AG08395 (cell line): ENCODE measurements at regions not wholly inside any gene's neighbourhood (a gene's known extent, or its start where the extent isn't known, plus 50 kb on each side); places are given as distances from the start of the nearest gene placed in this dataset.
"Not testable (repeated sequence)": the region's sequence is repeated elsewhere in the genome, so short reads cannot be mapped to it uniquely, and the experiment has no call there.

Experiments
- DNase-seq: peaks from one replicate; pipeline ENCODE4 v3.0.0; 2012; ENCODE audit warnings: mixed read lengths, low spot score

- DNase-seq = not testable (repeated sequence)
These were observed 150.2 kb downstream of the SEC14L1 start for GRCh38 chr17:77290759-77291558.

GRCh38 chr17:77291591-77292386 is 151.0 kb downstream of the SEC14L1 start:
- no peak for DNase-seq

GRCh38 chr17:77294761-77295160 is 154.0 kb downstream of the SEC14L1 start:
- DNase-seq = no peak

- DNase-seq = no peak
These were observed 154.6 kb downstream of the SEC14L1 start for GRCh38 chr17:77295241-77295853.

GRCh38 chr17:77296769-77297409 is 156.1 kb downstream of the SEC14L1 start:
- no peak for DNase-seq

GRCh38 chr17:77297693-77298666 is 157.2 kb downstream of the SEC14L1 start:
- DNase-seq = no peak

GRCh38 chr17:77298811-77299210 is 158.0 kb downstream of the SEC14L1 start:
- no peak for DNase-seq

- DNase-seq = no peak
These were observed 158.7 kb downstream of the SEC14L1 start for GRCh38 chr17:77299256-77300015.

- DNase-seq = no peak
These were observed 159.4 kb downstream of the SEC14L1 start for GRCh38 chr17:77300016-77300686.

- DNase-seq = no peak
These were observed 161.0 kb downstream of the SEC14L1 start for GRCh38 chr17:77301694-77302266.

- no peak for DNase-seq
These were observed 161.9 kb downstream of the SEC14L1 start for GRCh38 chr17:77302682-77303081.

- peak; percentile 55 for DNase-seq
These were observed 162.9 kb downstream of the SEC14L1 start for GRCh38 chr17:77303620-77304019.

GRCh38 chr17:77304051-77304745 is 163.4 kb downstream of the SEC14L1 start:
- peak; percentile 76 for DNase-seq

- no peak for DNase-seq
These were observed 164.1 kb downstream of the SEC14L1 start for GRCh38 chr17:77304746-77305473.

- DNase-seq = no peak
These were observed 165.4 kb downstream of the SEC14L1 start for GRCh38 chr17:77306048-77306789.

GRCh38 chr17:77306790-77307478 is 166.2 kb downstream of the SEC14L1 start:
- DNase-seq = no peak
